ENCODE measurements at regions not wholly inside any gene's neighbourhood (a gene's known extent, or its start where the extent isn't known, plus 50 kb on each side); places are given as distances from the start of the nearest gene placed in this dataset.

GRCh38 chr12:71004578-71004977 lies 84.0 kb upstream of the PTPRR start:
- TF ChIP-seq EP300 (IDR thresholded peaks at IDR 0.05) (no peak), POLR2AphosphoS5 (IDR thresholded peaks at IDR 0.05) (no peak)
